Brain microvascular endothelial cell (primary cell): ENCODE measurements at regions not wholly inside any gene's neighbourhood (a gene's known extent, or its start where the extent isn't known, plus 50 kb on each side); places are given as distances from the start of the nearest gene placed in this dataset.
"Not testable (repeated sequence)": the region's sequence is repeated elsewhere in the genome, so short reads cannot be mapped to it uniquely, and the experiment has no call there.

Experiments
- DNase-seq: peaks from one replicate; pipeline ENCODE4 v3.0.0-alpha.2; 2020
- H3K27ac ChIP-seq: fragments of 250-450 bp; sonication (Bioruptor Pico); 2 replicates; pipeline ENCODE4 v1.5.1; 2020; ENCODE audit warnings: mild to moderate bottlenecking, moderate library complexity
- H3K27me3 ChIP-seq: fragments of 250-450 bp; sonication (Bioruptor Pico); replicated peaks from 2 replicates; pipeline ENCODE4 v1.5.1; 2020; ENCODE audit warnings: mild to moderate bottlenecking
- H3K36me3 ChIP-seq: fragments of 250-450 bp; sonication (Bioruptor Pico); replicated peaks from 2 replicates; pipeline ENCODE4 v1.5.1; 2020; ENCODE audit warnings: mild to moderate bottlenecking
- H3K4me3 ChIP-seq: 2 replicates; pipeline ENCODE4 v1.5.1; 2011; ENCODE audit warnings: low read depth, mild to moderate bottlenecking, control low read depth, low read length, moderate library complexity
- CTCF ChIP-seq: IDR thresholded peaks from 2 replicates; pipeline ENCODE4 v1.5.1; 2011; ENCODE audit warnings: low read depth, mild to moderate bottlenecking, moderate library complexity, low read length, control low read depth, inconsistent platforms; ENCODE audit errors: missing control alignments
- in situ Hi-C: cut with HindIII; loops from 2 replicates; pipeline ENCODE4 v1.10.0; 2017; ENCODE audit warnings: low sequenced_read_pairs, low pct_ligation_motif_present

GRCh38 chr6:53424976-53425718 lies 76.4 kb upstream of the ELOVL5 start:
- TF ChIP-seq CTCF = no peak
- in situ Hi-C loops = no loop called here
- no peak for DNase-seq
- no peaks in the 10 kb centered on the region for H3K27me3 ChIP-seq
- H3K27ac ChIP-seq = no peak overlapping the region
- H3K4me3 ChIP-seq = no peak overlapping the region
- no peaks in the 10 kb centered on the region for H3K36me3 ChIP-seq

- H3K27ac ChIP-seq = no peak overlapping the region
- no peaks in the 10 kb centered on the region for H3K27me3 ChIP-seq
- no peak for TF ChIP-seq CTCF
- DNase-seq = no peak
- H3K36me3 ChIP-seq = no peaks in the 10 kb centered on the region
- no peak overlapping the region for H3K4me3 ChIP-seq
- in situ Hi-C loops = no loop called here
Observed at GRCh38 chr6:53424300-53424699, 75.5 kb upstream of the ELOVL5 start.

GRCh38 chr6:53423560-53423959 lies 74.8 kb upstream of the ELOVL5 start:
- DNase-seq, in situ Hi-C loops, H3K27me3 ChIP-seq, H3K36me3 ChIP-seq, H3K4me3 ChIP-seq, H3K27ac ChIP-seq: not testable (repeated sequence)

- in situ Hi-C loops = no loop called here
- Histone ChIP-seq H3K36me3 (no peaks in the 10 kb centered on the region), H3K4me3 (no peak overlapping the region), H3K27me3 (no peaks in the 10 kb centered on the region), H3K27ac (no peak overlapping the region)
- no peak for DNase-seq
- TF ChIP-seq CTCF = no peak
Observed at GRCh38 chr6:53419026-53419425, 70.3 kb upstream of the ELOVL5 start.

- H3K36me3 ChIP-seq = no peaks in the 10 kb centered on the region
- H3K4me3 ChIP-seq = no peak overlapping the region
- in situ Hi-C loops = no loop called here
- no peak for TF ChIP-seq CTCF
- no peaks in the 10 kb centered on the region for H3K27me3 ChIP-seq
- no peak for DNase-seq
- no peak overlapping the region for H3K27ac ChIP-seq
Observed at GRCh38 chr6:53418288-53418687, 69.5 kb upstream of the ELOVL5 start.

GRCh38 chr6:53417141-53417540 lies 68.4 kb upstream of the ELOVL5 start:
- Histone ChIP-seq H3K27ac (no peak overlapping the region), H3K27me3 (no peaks in the 10 kb centered on the region), H3K4me3 (no peak overlapping the region), H3K36me3 (no peaks in the 10 kb centered on the region)
- in situ Hi-C loops = no loop called here
- peak; percentile 23 for TF ChIP-seq CTCF
- no peak for DNase-seq
